Endothelial cell of umbilical vein (primary cell): ENCODE measurements at regions not wholly inside any gene's neighbourhood (a gene's known extent, or its start where the extent isn't known, plus 50 kb on each side); places are given as distances from the start of the nearest gene placed in this dataset.

Experiments used
- EZH2 ChIP-seq: IDR thresholded peaks from 2 replicates; pipeline ENCODE4 v1.6.1; 2012; ENCODE audit warnings: borderline replicate concordance, low read depth, mild to moderate bottlenecking, moderate library complexity, low read length, inconsistent platforms; ENCODE audit not compliant: severe bottlenecking
- FOS ChIP-seq: IDR thresholded peaks from 2 replicates; pipeline ENCODE4 v1.6.1; 2011; ENCODE audit warnings: mild to moderate bottlenecking, low read length, moderate library complexity, borderline replicate concordance; ENCODE audit not compliant: insufficient read depth
- GATA2 ChIP-seq: IDR thresholded peaks from 2 replicates; pipeline ENCODE4 v1.7.0; 2011; ENCODE audit warnings: low read depth, mild to moderate bottlenecking, moderate library complexity, mixed read lengths, low read length; ENCODE audit not compliant: insufficient read length, insufficient read depth
- MYC ChIP-seq: IDR thresholded peaks from one replicate; pipeline ENCODE4 v1.6.1; 2011; ENCODE audit warnings: mild to moderate bottlenecking, low read depth, low read length
- POLR2A ChIP-seq: IDR thresholded peaks from 2 replicates; pipeline ENCODE4 v1.6.1; 2012; ENCODE audit warnings: low read depth, mild to moderate bottlenecking, control low read depth, low read length
- POLR2AphosphoS5 ChIP-seq: IDR thresholded peaks from 2 replicates; pipeline ENCODE4 v1.6.1; 2012; ENCODE audit warnings: low read depth, mild to moderate bottlenecking, control low read depth, low read length, moderate library complexity; ENCODE audit not compliant: insufficient read depth
- TF ChIP-seq, protein P1 (sequence below), 2 donors: IDR thresholded peaks; 1 replicate in 1 of 2; 2 replicates in 1 of 2; pipeline ENCODE4 v1.5.1; 2011; ENCODE audit warnings: low read length in 2 of 2, mild to moderate bottlenecking in 2 of 2, moderate library complexity in 2 of 2, control low read depth in 1 of 2, inconsistent platforms in 1 of 2, low read depth in 1 of 2; ENCODE audit not compliant: insufficient read depth in 1 of 2; ENCODE audit errors: extremely low read depth in 1 of 2
- TF ChIP-seq, protein P2 (sequence below): IDR thresholded peaks from 2 replicates; pipeline ENCODE4 v1.6.1; 2011; ENCODE audit not compliant: insufficient read depth, insufficient read length

DNA sequence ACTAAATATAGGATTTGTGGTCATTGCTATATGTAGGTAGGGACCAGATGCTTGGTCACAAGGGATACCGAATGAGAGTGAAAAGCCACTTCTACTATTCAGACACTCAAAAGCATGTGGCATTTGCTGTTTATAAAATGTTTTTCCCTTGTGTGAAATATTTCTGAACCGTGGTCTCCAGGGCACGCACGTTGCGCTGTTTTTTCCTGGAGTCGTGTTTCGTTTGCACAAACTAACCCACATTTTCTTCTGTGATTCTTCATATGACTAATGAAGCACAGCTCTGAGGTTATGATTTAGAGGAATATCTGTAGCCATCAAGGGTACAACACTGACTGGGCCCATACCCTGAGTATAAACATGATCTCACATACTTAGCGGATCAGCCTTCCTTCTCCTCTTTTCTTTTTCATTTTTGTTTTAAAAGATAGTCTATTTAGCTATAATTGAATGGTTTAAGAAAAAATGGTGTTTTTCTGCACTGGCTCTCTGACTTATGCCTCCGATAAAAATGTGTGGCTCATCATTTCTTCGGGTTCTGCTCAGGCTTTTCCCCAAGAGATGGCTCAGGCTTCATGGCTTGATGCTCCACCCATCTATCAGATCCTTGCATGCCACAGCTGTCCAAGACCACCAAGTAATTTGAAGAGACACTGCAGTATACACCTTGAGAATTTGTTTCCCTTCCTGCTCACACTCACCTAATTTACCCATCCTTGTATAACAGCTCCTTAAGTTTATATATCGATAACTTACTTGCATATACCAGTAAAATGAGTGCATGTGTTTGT is 59.9 kb upstream of the HBS1L start:
- no peak for TF ChIP-seq POLR2AphosphoS5
- TF ChIP-seq, protein P1, sequence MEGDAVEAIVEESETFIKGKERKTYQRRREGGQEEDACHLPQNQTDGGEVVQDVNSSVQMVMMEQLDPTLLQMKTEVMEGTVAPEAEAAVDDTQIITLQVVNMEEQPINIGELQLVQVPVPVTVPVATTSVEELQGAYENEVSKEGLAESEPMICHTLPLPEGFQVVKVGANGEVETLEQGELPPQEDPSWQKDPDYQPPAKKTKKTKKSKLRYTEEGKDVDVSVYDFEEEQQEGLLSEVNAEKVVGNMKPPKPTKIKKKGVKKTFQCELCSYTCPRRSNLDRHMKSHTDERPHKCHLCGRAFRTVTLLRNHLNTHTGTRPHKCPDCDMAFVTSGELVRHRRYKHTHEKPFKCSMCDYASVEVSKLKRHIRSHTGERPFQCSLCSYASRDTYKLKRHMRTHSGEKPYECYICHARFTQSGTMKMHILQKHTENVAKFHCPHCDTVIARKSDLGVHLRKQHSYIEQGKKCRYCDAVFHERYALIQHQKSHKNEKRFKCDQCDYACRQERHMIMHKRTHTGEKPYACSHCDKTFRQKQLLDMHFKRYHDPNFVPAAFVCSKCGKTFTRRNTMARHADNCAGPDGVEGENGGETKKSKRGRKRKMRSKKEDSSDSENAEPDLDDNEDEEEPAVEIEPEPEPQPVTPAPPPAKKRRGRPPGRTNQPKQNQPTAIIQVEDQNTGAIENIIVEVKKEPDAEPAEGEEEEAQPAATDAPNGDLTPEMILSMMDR (IDR thresholded peaks at IDR 0.05; ENCODE audit: extremely low read depth in 1 of 2, insufficient read depth in 1 of 2, low read depth in 1 of 2, low read length in 2 of 2): no peak
- no peak for TF ChIP-seq EZH2
- TF ChIP-seq POLR2A: no peak
- no peak for TF ChIP-seq MYC
- TF ChIP-seq GATA2: no peak
- TF ChIP-seq, protein P2, sequence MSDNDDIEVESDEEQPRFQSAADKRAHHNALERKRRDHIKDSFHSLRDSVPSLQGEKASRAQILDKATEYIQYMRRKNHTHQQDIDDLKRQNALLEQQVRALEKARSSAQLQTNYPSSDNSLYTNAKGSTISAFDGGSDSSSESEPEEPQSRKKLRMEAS: no peak
- TF ChIP-seq FOS: no peak
